K562 (cell line): ENCODE measurements at regions not wholly inside any gene's neighbourhood (a gene's known extent, or its start where the extent isn't known, plus 50 kb on each side); places are given as distances from the start of the nearest gene placed in this dataset.

Experiments
- CREM ChIP-seq: IDR thresholded peaks from 2 replicates; pipeline ENCODE4 v1.6.1; 2014; ENCODE audit warnings: antibody characterized with exemption, low read depth
- ELF1 ChIP-seq: fragments of 200-800 bp; sonication (Bioruptor generic); IDR thresholded peaks from 2 replicates; pipeline ENCODE4 v1.6.1; 2016; ENCODE audit warnings: missing genetic modification characterization, missing compliant biosample characterization
- ELF4 ChIP-seq: fragments of 450-650 bp; formaldehyde crosslinking; IDR thresholded peaks from 2 replicates; pipeline ENCODE4 v1.4.0; 2022; ENCODE audit warnings: missing genetic modification characterization
- ETV1 ChIP-seq: fragments of 450-650 bp; conservative IDR thresholded peaks from 2 replicates; pipeline ENCODE4 v1.6.1; 2016; ENCODE audit warnings: missing genetic modification characterization, control low read depth, low read depth, missing compliant biosample characterization
- FUS ChIP-seq: fragments of 200-400 bp; formaldehyde crosslinking; optimal IDR thresholded peaks from 2 replicates; pipeline ENCODE3; 2017; ENCODE audit warnings: low read depth, low read length
- HINFP ChIP-seq: fragments of 450-650 bp; conservative IDR thresholded peaks from 2 replicates; pipeline ENCODE4 v1.6.1; 2016; ENCODE audit warnings: missing genetic modification characterization, low read depth, mild to moderate bottlenecking, control low read depth, missing compliant biosample characterization
- HMG20A ChIP-seq: fragments of 450-650 bp; formaldehyde crosslinking; conservative IDR thresholded peaks from 2 replicates; pipeline ENCODE4 v1.4.0; 2020; ENCODE audit warnings: mild to moderate bottlenecking, mixed read lengths
- HMG20B ChIP-seq: fragments of 250-450 bp; sonication (Bioruptor Pico); IDR thresholded peaks from 2 replicates; pipeline ENCODE4 v1.5.0; 2021; ENCODE audit warnings: mild to moderate bottlenecking
- MXI1 ChIP-seq: IDR thresholded peaks from 2 replicates; pipeline ENCODE4 v1.6.1; 2011; ENCODE audit warnings: low read depth, mild to moderate bottlenecking, improper control_type of control experiment, low read length
- NR2C1 ChIP-seq, 2 experiments: fragments of 450-650 bp; IDR thresholded peaks; 2 replicates each; pipeline ENCODE4 v1.6.1; 2017; ENCODE audit warnings: mild to moderate bottlenecking in 2 of 2, antibody characterized with exemption in 1 of 2, inconsistent platforms in 1 of 2, missing compliant biosample characterization in 1 of 2, missing genetic modification characterization in 1 of 2
- NUFIP1 ChIP-seq: fragments of 450-650 bp; IDR thresholded peaks from 2 replicates; pipeline ENCODE4 v1.6.1; 2018; ENCODE audit not compliant: partially characterized antibody
- PATZ1 ChIP-seq: fragments of 250-450 bp; sonication (Bioruptor Pico); IDR thresholded peaks from 2 replicates; pipeline ENCODE4 v1.5.0; 2020; ENCODE audit warnings: mild to moderate bottlenecking, borderline replicate concordance
- RFX5 ChIP-seq: IDR thresholded peaks from 2 replicates; pipeline ENCODE4 v1.6.1; 2011; ENCODE audit warnings: low read depth, mild to moderate bottlenecking, improper control_type of control experiment, low read length
- RHOXF2B ChIP-seq: fragments of 250-450 bp; sonication (Bioruptor Pico); conservative IDR thresholded peaks from 2 replicates; pipeline ENCODE4 v1.5.1; 2021
- ZKSCAN8 ChIP-seq: fragments of 200-800 bp; sonication (Bioruptor generic); IDR thresholded peaks from 2 replicates; pipeline ENCODE4 v1.6.1; 2016; ENCODE audit warnings: missing genetic modification characterization, missing compliant biosample characterization
- ZNF224 ChIP-seq: sonication (generic); formaldehyde crosslinking; IDR thresholded peaks from 2 replicates; pipeline ENCODE4 v1.8.0; 2022; ENCODE audit warnings: mild to moderate bottlenecking, missing genetic modification reagents
- ZNF584 ChIP-seq: fragments of 200-800 bp; sonication (Bioruptor generic); IDR thresholded peaks from 2 replicates; pipeline ENCODE4 v1.6.1; 2016; ENCODE audit warnings: low read depth, mild to moderate bottlenecking, missing genetic modification characterization, missing compliant biosample characterization
- TF ChIP-seq, protein P1 (sequence below): fragments of 250-450 bp; sonication (Bioruptor Pico); IDR thresholded peaks from 2 replicates; pipeline ENCODE4 v1.5.0; 2021
- TF ChIP-seq, protein P2 (sequence below): fragments of 250-450 bp; sonication (Bioruptor Pico); IDR thresholded peaks from 2 replicates; pipeline ENCODE4 v1.4.0; 2020
- TF ChIP-seq, protein P3 (sequence below): fragments of 250-450 bp; sonication (Bioruptor Pico); IDR thresholded peaks from 2 replicates; pipeline ENCODE4 v1.5.0; 2021; ENCODE audit warnings: mild to moderate bottlenecking, moderate library complexity

GRCh38 chr3:72270072-72270681, 485.2 kb upstream of the PROK2 start (continued):
- no peak for TF ChIP-seq MXI1
- no peak for TF ChIP-seq ZNF224 (CRISPR knock-in tag)
- TF ChIP-seq, protein P1, sequence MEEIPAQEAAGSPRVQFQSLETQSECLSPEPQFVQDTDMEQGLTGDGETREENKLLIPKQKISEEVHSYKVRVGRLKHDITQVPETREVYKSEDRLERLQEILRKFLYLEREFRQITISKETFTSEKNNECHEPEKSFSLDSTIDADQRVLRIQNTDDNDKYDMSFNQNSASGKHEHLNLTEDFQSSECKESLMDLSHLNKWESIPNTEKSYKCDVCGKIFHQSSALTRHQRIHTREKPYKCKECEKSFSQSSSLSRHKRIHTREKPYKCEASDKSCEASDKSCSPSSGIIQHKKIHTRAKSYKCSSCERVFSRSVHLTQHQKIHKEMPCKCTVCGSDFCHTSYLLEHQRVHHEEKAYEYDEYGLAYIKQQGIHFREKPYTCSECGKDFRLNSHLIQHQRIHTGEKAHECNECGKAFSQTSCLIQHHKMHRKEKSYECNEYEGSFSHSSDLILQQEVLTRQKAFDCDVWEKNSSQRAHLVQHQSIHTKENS: no peak
- TF ChIP-seq RHOXF2B: no peak
- TF ChIP-seq ZKSCAN8 (CRISPR knock-in tag): no peak
- TF ChIP-seq NR2C1 (IDR thresholded peaks at IDR 0.05): no peak
- TF ChIP-seq NR2C1 (tag; IDR thresholded peaks at IDR 0.05): peak; percentile 84
- no peak for TF ChIP-seq ETV1 (tag)
- no peak for TF ChIP-seq ELF4
- no peak for TF ChIP-seq HMG20A (CRISPR knock-in tag)
- TF ChIP-seq, protein P2, sequence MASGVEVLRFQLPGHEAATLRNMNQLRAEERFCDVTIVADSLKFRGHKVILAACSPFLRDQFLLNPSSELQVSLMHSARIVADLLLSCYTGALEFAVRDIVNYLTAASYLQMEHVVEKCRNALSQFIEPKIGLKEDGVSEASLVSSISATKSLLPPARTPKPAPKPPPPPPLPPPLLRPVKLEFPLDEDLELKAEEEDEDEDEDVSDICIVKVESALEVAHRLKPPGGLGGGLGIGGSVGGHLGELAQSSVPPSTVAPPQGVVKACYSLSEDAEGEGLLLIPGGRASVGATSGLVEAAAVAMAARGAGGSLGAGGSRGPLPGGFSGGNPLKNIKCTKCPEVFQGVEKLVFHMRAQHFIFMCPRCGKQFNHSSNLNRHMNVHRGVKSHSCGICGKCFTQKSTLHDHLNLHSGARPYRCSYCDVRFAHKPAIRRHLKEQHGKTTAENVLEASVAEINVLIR (CRISPR knock-in tag): no peak
- no peak for TF ChIP-seq ELF1 (tag)
- TF ChIP-seq HMG20B (CRISPR knock-in tag): no peak
- TF ChIP-seq, protein P3, sequence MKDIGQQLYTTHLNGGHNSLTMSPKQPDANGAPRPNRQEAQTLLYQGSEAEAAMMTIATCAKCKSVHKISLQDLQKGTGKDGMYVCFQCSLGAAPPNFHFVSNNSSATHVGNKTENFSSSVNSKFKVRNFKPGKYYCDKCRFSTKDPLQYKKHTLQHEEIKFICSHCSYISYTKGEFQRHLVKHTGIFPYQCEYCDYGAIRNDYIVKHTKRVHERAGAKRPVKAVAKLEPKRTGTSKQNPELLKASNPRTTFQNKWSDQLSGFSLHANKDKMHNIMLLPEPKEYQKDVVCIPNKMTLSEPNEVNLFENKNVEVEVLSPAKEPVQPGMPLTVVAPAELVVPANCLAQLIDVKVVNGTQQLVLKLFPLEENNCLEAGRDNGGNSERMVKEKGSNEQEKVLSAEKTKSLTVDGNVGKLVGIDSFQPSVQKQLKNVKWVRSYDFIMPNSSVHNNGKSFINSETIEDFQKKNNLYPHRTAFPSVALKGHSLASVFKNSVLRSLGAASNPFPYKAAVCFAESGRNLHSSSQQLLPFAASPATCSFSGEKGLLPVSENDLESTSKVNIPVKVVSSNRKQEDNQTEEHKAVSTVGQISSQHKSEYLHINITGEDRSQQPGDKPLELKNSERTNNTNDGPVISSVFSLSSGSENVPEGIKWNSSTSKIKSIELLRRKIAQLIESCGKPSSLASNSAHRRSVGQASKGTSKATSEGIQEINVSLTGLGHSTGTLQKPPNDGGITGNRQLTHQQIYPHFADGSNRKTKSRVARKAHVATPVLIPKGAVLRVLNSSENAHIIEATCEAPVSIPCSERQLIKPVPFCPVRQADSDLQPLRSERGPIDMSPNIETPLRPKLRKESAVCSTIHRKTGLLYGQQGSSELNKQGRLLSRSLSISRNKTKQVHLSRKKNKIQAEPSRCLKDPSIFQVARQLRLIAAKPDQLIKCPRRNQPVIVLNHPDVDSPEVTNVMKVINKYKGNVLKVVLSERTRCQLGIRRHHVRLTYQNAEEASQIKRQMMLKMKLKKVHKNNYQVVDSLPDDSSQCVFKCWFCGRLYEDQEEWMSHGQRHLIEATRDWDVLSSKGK (CRISPR knock-in tag): no peak
- TF ChIP-seq HINFP (tag): no peak
- TF ChIP-seq PATZ1 (CRISPR knock-in tag): no peak
- TF ChIP-seq ZNF584: no peak
- TF ChIP-seq FUS: no peak
- peak; percentile 91 for TF ChIP-seq CREM
- no peak for TF ChIP-seq NUFIP1
- TF ChIP-seq RFX5: no peak
